NCI-H146 treated with DMSO at 0.1 percent for 48 hours (cell line): ENCODE measurements at regions not wholly inside any gene's neighbourhood (a gene's known extent, or its start where the extent isn't known, plus 50 kb on each side); places are given as distances from the start of the nearest gene placed in this dataset.

Experiments
- DNase-seq: peaks from one replicate; lab custom pipeline; 2025; ENCODE audit not compliant: unreplicated experiment; lab: John Stamatoyannopoulos, UW

DNA sequence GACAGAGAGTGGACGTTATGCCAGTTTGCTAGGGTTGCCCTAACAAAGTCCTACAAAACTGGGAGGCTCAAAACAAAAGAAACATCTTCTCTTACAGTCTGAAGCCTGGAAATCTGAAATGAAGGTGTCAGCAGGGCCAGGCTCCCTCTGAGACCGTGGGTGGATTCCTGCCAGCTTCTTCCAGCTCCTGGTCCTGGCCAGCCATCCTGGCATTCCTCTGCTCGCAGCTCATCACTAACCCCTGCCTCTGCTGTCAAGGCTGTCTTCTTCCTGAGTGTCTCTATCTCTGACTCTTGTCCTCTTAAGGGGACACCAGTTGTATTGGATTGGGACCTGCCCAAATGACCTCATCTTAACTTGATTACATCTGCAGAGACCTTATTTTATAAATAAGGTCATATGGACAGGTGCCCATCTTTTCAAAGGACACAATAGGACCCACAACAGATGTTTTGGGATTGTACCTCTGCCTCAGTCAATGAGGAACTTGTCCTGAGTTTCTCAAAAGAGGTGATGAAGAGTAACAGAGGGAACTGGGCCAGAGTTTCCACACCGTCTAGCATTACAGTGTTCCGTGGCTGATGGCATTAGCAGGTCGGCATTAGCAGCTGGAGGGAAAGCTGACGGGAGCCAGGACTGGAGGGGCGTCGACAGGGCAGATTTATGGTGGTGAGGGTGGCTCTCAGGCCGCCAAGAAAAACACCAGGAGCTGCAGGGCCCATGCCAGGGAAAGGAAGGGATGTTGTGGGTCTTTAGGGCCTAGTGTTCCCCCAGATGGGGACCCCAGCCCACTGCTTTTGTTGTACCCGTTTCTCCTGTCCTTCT, 157.3 kb downstream of the TBXT start:
- DNase-seq, result no peak

DNA sequence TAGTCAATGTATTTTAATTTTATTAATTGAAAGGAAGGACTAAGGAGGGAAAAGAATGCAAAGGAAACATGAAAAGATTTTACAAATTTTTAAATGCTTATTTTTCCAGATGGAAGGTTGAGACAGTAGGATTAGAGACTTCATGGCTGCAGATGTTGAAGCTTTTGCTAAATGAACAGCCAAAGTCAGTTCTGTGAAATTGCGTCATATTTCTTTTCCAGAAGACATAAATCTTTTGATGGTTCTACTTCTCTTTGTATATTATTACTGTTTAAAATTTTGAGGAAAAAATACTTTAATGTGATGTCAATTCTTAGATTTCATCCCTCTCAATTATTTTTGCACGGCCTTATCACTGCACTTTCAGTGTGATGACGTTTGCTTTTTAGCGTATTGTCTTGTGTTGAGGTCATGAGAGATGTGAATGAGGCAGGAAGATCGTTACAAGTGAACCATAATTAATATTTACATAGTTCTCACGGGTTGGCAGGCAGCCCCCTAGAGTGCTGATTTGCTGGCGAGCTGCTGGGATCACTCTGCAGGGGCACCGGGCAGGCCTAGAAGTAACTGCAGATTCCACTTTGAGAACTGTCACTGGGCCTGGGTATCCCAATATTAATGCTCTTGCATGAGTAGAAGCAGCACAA, 158.1 kb downstream of the TBXT start:
- no peak for DNase-seq

DNA sequence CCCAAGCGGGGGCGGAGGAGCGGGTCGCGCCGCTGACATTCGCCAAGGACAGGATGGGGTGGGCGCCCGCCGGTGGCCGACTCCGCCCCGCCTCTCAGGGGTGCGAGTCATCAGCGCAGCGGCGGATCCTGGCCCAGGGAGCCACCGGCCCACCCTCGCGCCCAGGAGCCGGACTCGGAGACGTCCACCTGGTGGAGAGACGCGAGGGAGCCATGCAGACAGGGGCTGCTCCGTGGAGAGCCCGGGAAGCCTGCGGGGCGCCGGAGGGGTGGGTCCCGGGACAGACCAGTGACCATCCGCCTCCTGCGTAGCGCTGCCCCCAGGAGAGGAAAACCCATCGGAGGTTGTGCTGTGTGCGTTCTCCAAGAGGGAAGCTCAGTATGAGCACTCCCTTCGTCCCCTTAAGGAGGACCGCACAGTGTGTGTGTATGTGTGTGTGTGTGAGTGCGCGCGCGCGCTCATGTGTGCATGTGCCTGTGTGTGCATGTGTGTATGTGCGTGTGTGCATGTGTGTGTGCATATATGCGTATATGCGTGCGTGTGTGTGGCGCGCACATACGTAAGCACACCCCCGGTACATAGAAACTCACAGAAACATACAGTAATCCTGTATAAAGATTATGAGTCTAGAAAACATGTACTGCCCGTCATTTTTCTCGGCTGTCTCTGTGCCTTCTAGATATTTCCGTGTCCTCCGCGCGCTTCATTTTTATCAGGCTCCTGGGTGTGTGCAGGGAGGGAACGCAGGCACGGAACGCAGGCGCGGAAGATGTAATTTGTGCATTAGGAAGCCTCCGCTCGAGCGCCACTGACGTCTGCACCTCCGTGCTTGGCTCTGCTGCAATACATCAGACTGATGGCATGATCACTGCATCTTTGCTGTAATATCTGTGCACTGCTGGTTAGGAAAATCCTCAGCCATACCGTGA, 158.9 kb downstream of the TBXT start:
- no peak for DNase-seq

DNA sequence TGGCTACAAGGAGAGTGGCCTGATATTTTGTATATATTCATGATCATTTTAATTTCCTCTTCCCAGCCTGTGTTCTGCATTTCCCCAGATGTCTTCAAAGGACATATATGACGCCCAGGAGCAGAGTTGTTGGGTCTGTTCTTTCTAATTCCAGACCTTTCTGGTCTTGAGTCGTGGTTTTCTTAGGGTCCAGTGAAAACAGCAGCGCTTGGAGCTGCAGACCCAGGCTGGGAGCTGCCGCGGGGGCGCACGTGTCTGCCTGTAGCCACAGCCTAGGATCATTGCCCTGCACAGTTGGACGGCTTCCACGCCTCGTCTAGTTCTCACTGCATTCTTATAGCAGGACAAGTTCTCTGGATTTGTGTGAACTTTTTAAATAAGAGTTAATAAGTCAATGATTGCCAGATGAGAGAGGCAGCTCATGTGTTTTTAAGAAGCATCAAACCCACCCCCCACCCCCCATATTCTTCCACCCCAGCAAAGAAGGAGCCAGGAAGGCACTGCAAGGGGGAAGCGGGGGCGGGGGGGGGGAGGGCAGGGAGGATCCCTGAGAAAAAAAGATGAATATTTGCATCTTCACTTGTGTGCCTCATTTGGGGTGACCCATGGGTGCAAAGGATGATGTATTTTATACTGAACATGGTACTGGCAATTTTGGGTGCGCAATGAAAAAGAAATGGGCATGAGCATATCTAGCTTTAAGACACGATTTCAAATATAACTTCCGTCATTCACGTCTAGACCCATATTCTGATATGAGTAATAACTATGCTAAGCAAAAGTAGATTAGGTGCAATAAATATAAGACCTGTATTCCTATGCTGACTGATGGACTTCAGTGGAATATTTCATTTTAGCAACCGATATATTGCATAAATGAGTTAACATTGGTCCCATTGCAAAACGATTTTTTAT, 160.0 kb downstream of the TBXT start:
- no peak for DNase-seq

DNA sequence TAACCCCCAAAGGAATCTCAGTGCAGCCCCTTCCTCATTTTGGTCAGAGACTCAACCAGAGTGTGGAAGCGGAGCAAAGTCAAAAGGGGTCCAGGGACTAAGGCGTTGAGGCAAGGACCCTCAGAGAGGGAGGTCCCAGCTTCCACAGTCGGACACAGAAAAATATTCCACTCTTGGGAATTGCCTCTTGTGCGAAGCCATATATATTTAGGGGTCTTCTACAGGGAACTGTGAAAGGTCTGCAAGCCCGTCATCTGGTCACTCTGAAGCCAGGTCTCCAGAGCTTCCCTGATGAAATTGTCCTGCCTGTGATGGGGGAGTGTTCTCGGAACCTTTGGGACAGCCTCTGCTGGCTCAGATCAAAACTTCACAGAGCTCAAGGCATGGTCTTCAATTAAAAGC, 160.8 kb downstream of the TBXT start:
- DNase-seq, result no peak

DNA sequence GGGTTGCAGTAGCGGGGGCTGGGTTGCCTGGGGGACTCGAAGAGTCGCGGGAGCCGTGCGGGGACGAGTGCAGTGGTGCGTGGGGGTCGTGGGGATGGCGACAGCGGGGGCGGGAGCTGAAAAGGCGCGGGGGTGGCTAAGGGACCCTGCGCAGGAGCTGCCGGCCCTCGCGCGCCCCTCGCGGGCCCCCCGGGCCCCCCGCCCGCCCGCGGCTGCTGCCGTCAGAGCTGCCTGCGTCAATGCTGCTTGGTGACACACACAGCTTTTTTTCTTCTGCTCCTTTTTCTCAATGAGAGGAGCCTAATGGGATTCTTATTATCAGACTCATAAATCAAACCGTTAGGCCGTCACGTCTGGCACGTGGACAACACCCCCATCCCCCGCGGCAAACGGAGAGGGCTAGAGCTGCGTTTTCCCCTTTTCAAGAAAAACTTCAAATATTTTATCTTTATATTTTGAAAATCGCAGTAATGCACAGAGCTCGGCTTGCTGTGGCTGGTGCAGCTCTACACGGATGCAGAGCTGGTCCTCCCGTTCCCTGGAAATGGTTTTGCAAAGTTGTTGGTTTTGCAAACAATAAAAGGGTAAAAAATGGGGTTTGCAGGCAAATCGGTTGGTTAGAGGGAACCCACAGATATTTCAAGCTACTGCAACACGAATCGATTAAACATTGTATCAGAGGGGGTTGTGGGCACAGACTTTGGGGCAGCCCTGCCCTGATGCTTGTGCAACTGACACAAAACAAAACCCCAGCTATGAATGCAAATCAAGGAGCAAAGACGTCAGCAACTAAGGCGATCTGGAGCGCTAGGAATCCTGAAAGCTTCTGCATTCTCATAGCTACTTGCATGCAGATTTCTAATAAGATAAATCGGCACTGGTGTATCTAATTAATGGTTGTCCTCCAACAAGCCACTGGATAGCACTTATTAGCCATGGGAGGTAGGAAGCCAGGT, 161.4 kb downstream of the TBXT start:
- peak; percentile 47 for DNase-seq

DNA sequence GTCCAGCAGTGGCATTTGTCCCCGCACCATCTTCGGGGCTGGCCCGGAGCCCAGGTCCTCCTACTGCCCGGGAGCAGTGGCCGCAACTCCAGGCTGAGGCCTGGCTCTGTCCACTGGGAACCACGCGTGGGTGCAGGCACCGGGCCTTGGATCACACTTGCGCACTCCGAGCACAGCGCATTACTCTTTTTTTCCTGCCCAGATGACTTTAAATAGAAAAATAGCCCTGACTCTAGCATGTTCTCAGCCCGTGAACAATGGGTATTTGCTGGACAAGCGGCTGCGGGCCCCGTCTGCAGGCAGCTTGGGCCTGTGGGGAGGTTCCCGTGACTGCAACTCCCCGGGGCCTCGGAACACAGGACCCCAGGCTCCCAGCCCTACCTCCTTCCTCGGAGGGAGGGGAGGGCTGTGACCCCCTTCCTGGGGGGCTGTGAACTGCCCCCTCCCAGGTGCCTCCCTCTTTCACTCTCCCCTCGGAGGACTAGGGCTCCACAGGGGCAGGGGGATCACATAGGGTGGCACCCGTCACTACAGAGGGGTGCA, 162.2 kb downstream of the TBXT start:
- no peak for DNase-seq

DNA sequence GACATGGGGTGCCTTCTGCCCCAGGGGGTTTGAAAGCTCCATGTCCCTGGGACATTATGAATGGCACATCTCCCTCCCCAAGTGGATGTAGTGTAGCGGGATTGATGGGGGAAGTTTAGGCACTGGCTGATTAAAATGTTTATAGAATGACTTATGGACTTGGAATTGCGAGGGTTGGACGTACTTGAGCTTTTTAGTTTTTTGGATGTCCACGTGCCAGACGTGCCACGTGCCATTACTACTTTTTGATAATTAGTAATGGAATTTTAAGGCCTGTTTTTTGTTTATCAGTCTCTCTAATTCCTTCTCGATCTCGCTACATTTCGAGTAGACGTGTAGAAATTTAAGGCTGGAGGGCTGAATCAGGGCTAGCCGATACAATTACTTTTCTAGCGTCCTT, 162.8 kb downstream of the TBXT start:
- DNase-seq, result no peak

DNA sequence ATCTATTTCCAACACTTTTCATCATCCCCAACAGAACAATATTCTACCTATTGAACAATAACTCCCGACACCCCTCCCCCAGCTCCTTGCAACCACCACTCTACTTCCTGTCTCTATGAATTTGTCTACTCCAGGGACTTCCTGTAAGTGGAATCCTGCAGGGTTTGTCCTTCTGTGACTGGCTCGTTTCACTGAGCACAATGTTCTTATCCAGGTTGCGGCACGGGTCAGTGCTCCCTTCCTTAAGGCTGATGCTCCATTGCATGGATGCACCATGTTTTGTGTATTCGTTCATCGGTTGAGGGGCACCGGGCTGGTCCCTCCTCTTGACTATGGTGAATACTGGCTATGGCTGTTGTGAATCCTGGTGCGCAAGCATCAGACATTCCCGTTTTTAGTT, 163.2 kb downstream of the TBXT start:
- DNase-seq, result no peak

DNA sequence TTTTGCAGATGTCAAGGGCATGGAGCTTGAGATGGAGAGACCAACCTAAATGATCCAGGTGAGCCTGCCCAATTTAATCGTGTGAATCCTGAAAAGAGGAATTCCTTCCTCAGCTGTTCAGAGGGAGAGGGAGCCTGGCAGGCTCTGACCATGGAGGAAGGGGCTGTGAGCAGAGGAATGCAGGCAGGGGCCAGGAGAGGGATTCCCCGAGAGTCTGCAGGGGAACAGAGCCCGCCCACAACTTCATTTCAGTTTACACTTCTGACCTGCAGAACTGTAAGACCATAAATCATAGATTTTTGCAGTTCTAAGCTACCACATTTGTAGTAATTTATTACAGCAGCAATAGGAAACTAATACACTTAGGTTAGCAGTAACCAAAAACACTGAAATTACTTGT, 164.1 kb downstream of the TBXT start:
- DNase-seq, result no peak

DNA sequence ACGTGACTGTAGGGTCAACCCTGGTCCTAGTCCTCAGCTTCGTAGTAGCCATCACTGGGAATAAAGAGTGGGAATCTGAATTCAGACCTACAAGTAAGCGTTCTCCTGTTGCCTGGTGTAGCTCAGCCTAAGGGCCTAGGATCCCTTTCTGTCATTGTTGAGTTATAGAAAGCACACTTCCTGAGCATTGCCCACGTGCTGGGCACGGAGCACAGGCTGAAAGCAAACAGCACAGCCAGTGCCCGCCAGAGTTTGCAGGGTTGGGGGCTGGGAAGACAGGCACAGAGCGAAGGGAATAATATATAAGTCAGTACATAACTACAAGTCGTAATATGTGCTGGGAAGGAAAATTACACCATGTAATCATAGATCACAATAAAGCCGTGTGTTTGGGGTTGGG, 166.3 kb downstream of the TBXT start:
- no peak for DNase-seq

DNA sequence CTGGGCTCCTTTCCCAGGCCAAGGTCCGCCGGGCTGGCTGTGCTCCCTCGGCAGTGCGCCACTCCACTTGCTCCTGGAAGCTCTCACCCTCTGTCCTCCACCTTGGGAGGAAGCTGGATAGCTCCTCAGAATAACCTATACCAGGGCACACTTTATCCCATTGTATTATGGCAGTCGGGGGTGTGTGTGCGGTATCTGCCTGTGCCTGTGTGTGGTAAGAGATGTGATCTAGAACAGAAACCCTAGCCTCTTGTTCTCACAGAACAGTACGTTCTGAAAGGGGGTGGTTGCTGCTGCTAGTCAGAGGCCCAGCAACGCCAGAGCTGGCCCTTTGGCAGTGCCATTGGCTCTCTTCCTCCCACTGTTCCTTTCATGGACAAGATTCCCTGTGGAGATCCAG, 168.4 kb downstream of the TBXT start:
- DNase-seq, result no peak

DNA sequence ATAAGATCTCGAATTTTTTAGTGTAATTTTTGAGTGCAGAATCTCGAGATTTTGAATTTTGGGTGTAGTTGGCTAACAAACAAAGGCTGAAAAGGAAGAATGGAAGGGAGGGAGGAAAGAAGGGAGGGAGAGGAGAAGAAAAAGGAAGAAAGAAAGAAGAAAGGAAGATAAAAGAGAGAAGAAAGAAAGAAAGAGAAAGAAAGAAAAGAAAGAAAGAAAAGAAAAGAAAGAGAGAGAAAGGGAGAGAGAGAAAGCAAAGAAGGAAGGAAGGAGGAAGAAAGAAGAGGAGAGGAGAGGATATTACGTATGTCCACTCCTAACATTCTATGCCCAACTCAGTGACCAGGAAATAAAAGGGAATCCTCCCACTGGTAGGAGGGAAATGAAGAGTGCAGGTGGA, 169.6 kb downstream of the TBXT start:
- DNase-seq, result no peak

DNA sequence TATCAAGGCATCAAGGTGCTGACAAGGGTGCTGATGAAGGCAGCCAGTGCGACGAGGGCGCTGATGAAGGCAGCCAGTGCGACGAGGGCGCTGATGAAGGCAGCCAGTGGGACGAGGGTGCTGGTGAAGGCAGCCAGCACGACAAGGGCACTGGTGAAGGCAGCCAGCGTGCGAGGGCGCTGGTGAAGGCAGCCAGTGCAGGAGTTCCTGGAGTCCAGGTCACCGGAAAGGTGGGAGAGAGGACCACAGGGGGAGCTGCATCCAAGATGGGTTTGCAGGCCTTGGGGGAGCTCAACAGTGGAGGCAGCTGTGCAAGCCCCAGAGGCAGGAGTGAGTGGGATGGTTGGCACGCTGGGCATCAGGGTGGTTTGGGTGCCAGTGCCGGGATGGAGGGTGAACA, 176.3 kb downstream of the TBXT start:
- DNase-seq, result no peak

DNA sequence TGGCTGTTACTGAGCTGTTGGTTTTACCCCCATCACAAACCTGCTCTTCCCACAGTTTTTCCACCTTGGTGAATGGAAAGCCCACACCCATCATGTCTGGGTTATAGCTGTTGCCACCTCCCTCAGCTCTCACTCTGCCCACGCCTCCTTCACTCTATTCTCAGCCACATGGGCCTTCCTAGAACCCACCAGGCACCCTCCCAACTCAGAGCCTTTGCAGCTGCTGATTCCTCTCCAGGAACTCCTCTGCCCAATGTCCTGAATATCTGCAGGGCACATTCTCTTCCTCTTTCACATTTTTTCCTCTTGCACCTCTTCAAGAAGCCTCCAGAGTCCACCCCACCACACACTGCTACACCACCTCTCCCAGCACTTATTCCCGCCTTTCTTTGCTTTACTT, 177.4 kb downstream of the TBXT start:
- no peak for DNase-seq

DNA sequence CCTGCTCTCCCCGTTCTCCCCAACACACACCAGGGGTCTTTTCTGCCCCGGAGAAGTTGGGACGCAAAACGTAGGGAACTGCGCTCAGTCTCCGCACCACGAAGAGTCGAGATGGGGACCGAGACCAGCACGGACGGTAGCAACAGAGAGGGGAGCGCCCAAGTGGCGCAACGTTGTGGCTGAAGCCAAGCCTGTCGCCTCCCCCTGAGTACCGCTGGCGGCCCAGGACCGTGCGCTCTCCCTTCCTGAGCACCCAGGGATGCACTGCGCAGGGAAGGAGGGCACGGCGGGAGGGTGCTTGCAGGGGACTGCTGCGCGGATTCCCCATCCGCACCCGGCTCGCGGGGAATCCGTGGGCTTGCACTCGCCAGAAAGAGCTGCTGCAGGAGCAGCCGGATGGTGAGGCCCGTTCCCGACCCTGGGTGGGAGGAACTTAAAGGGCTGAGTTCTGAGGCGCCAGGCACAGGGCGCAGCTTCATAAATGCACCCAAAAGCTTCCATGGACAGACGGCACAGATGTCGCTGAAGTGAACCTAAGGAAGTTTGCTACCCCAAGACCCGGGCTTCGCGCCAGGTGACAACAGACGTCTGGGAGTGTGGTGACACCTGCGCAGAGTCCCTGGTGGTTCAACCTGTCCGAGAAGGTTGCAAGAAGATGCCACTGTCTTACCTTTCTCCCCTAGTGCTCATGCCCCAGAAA, 178.7 kb downstream of the TBXT start:
- DNase-seq, result no peak

DNA sequence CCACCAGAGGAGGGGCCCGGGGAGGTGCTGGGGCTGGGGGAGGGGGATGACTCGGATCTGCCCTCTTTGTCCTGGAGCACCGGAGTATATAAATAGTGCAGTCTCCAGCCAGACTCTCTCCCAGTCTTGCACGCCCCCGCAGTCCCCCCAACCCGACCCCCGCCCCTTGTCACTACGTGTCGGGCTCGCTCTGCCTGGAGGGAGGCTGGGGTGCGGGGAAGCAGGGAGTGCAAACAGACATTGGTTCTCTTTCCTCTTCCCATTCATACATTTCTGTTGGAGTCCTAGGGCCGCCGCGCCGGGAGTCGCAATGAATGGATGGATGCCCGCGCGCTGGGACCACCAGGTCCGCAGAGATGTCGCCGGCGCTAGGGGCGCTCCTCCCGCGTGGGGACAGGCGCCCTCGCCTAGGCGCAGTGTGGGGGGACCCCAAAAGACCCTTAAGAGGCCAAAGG, 179.3 kb downstream of the TBXT start:
- DNase-seq, result no peak

DNA sequence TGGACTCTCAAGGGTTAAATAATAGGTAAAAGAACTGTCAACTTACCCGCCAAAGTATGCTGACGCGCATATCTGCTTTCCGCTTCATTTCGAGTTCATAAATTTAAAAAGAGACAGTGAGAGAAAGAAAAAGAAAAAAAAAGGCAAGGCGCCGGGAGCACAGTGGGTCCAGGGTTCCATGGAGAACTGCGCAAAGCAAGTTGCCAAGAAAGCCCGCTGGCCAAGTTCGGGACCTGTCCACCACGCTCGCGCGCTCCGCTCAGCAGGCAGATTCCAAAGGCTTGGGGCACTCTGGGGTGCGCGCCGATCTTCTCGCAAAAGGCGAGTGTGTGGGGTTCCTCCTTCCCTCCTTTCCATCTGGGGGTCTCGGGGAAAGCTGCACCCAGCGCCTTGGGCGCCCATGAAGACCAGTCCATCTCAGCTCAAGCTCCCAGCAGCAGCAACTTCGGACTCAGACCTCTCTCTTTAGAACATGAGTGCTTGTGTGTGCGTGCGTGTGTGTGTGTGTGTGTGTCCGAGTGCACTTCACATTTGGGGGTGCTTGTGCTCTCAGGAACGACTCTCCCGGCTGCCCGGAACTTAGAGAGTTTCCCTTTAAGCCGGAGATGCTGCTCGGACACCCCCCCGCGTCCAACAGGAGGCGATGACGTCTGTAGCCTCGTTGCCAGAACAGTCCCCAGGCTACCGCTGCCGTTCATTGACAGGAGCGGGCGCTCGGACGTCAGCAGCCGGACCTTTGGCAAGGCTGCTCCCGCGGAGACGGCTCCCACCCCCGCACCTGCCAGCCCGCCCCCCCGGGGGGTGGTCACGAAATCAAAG, 180.0 kb downstream of the TBXT start:
- no peak for DNase-seq
